ENCODE measurements at regions not wholly inside any gene's neighbourhood (a gene's known extent, or its start where the extent isn't known, plus 50 kb on each side); places are given as distances from the start of the nearest gene placed in this dataset.

- Histone ChIP-seq H3K9me3 (ENCODE audit: control insufficient read depth in 4 of 4, low read length in 3 of 4) (no peaks in the 10 kb centered on the region), H3K36me3 (ENCODE audit: control insufficient read depth in 4 of 4, insufficient read depth in 3 of 4, low read depth in 1 of 4, low read length in 3 of 4) (no peaks in the 10 kb centered on the region), H3K27ac (ENCODE audit: low read depth in 1 of 2, low read length in 2 of 2) (peak overlapping the region in 1 of 2 donors; percentile 10), H3K4me1 (ENCODE audit: control insufficient read depth in 4 of 4, insufficient read depth in 4 of 4, low read length in 3 of 4) (peaks cover 0 to 4% (median under 1%) of the 10 kb centered on the region in 4 donors), H3K27me3 (ENCODE audit: control insufficient read depth in 4 of 4, insufficient read depth in 4 of 4, low read length in 3 of 4) (no peaks in the 10 kb centered on the region), H3K9ac (ENCODE audit: low read depth in 1 of 2, low read length in 2 of 2) (no peak overlapping the region), H3K4me3 (ENCODE audit: low read depth in 1 of 3, low read length in 3 of 3) (no peak overlapping the region)
- WGBS: 71% methylated on average over 8 of the region's 8 CpGs
- no peak for TF ChIP-seq TAF1 (conservative IDR thresholded peaks at IDR 0.05)
- TF ChIP-seq RAD21 (IDR thresholded peaks at IDR 0.05): peak in 1 of 2 donors; percentile 9
- peak; percentile 26 for TF ChIP-seq SP1 (IDR thresholded peaks at IDR 0.05)
- TF ChIP-seq HNF4A (conservative IDR thresholded peaks at IDR 0.05): no peak
- no peak for DNase-seq (ENCODE audit: low spot score)
Measured at GRCh38 chr7:96388620-96389383, 66.9 kb upstream of the SLC25A13 start.

- no peak overlapping the region for H3K9ac ChIP-seq (ENCODE audit: low read depth in 1 of 2, low read length in 2 of 2)
- WGBS: 29% methylated on average over 2 of the region's 2 CpGs
- no peaks in the 10 kb centered on the region for H3K36me3 ChIP-seq (ENCODE audit: control insufficient read depth in 4 of 4, insufficient read depth in 3 of 4, low read depth in 1 of 4, low read length in 3 of 4)
- H3K9me3 ChIP-seq (ENCODE audit: control insufficient read depth in 4 of 4, low read length in 3 of 4): no peaks in the 10 kb centered on the region
- no peaks in the 10 kb centered on the region for H3K4me1 ChIP-seq (ENCODE audit: control insufficient read depth in 4 of 4, insufficient read depth in 4 of 4, low read length in 3 of 4)
- no peaks in the 10 kb centered on the region for H3K27me3 ChIP-seq (ENCODE audit: control insufficient read depth in 4 of 4, insufficient read depth in 4 of 4, low read length in 3 of 4)
- H3K27ac ChIP-seq (ENCODE audit: low read depth in 1 of 2, low read length in 2 of 2): peak overlapping the region in 1 of 2 donors; percentile 10
- TF ChIP-seq JUND (IDR thresholded peaks at IDR 0.05) (no peak), FOXA1 (IDR thresholded peaks at IDR 0.05) (no peak), HNF4A (conservative IDR thresholded peaks at IDR 0.05) (no peak), FOXA2 (IDR thresholded peaks at IDR 0.05) (no peak), TAF1 (conservative IDR thresholded peaks at IDR 0.05) (no peak), GABPA (IDR thresholded peaks at IDR 0.05 in 1 of 2, conservative IDR thresholded peaks at IDR 0.05 in 1 of 2) (no peak), ZBTB33 (IDR thresholded peaks at IDR 0.05) (no peak), RAD21 (IDR thresholded peaks at IDR 0.05) (no peak), ATF3 (IDR thresholded peaks at IDR 0.05) (no peak), CTCF (IDR thresholded peaks at IDR 0.05; ENCODE audit: low read depth, low read length, missing input control) (no peak), SP1 (IDR thresholded peaks at IDR 0.05) (no peak), REST (IDR thresholded peaks at IDR 0.05) (no peak), YY1 (IDR thresholded peaks at IDR 0.05) (no peak), NR2F2 (IDR thresholded peaks at IDR 0.05) (no peak), RXRA (IDR thresholded peaks at IDR 0.05) (no peak), EGR1 (IDR thresholded peaks at IDR 0.05; ENCODE audit: low read depth in 2 of 2) (no peak), MAX (IDR thresholded peaks at IDR 0.05) (no peak), HNF4G (IDR thresholded peaks at IDR 0.05) (no peak)
- DNase-seq (ENCODE audit: low spot score): no peak
- H3K4me3 ChIP-seq (ENCODE audit: low read depth in 1 of 3, low read length in 3 of 3): no peak overlapping the region
Measured at GRCh38 chr7:96388166-96388565, 66.3 kb upstream of the SLC25A13 start.

All from liver (tissue), 8 donors.